Smooth muscle cell (in vitro differentiated cells): ENCODE measurements at regions not wholly inside any gene's neighbourhood (a gene's known extent, or its start where the extent isn't known, plus 50 kb on each side); places are given as distances from the start of the nearest gene placed in this dataset.

Experiments
- DNase-seq: peaks from one replicate; lab custom pipeline; 2025; ENCODE audit not compliant: unreplicated experiment; lab: John Stamatoyannopoulos, UW
- H2AFZ ChIP-seq: fragments of 200-600 bp; sonication (generic); 2 replicates; pipeline ENCODE4 v1.6.0; 2016; ENCODE audit warnings: antibody characterized with exemption, low read depth, mild to moderate bottlenecking
- H3F3A ChIP-seq: fragments of 200-600 bp; sonication (generic); 2 replicates; pipeline ENCODE4 v1.6.0; 2017; ENCODE audit warnings: antibody characterized with exemption, low read depth
- H3K27ac ChIP-seq: fragments of 200-600 bp; sonication (generic); 2 replicates; pipeline ENCODE4 v1.5.1; 2016; ENCODE audit warnings: low read depth, mild to moderate bottlenecking
- H3K27me3 ChIP-seq: fragments of 200-600 bp; sonication (generic); 2 replicates; pipeline ENCODE4 v1.6.1; 2016; ENCODE audit warnings: low read depth, mild to moderate bottlenecking
- H3K36me3 ChIP-seq: fragments of 200-600 bp; sonication (generic); 2 replicates; pipeline ENCODE4 v1.5.1; 2016; ENCODE audit warnings: low read depth
- H3K4me1 ChIP-seq: fragments of 200-600 bp; sonication (generic); 2 replicates; pipeline ENCODE4 v1.5.1; 2016; ENCODE audit warnings: low read depth
- H3K4me2 ChIP-seq: fragments of 200-600 bp; sonication (generic); 2 replicates; pipeline ENCODE4 v1.6.0; 2016; ENCODE audit warnings: mild to moderate bottlenecking
- H3K4me3 ChIP-seq: fragments of 200-600 bp; sonication (generic); 2 replicates; pipeline ENCODE4 v1.5.1; 2016; ENCODE audit warnings: mild to moderate bottlenecking
- H3K79me2 ChIP-seq: fragments of 200-600 bp; sonication (generic); 2 replicates; pipeline ENCODE4 v1.6.0; 2016; ENCODE audit warnings: low read depth, mild to moderate bottlenecking
- H3K9ac ChIP-seq: fragments of 200-600 bp; sonication (generic); 2 replicates; pipeline ENCODE4 v1.6.0; 2016; ENCODE audit warnings: low read depth
- H3K9me3 ChIP-seq: fragments of 200-600 bp; sonication (generic); replicated peaks from 2 replicates; pipeline ENCODE4 v1.5.1; 2016; ENCODE audit warnings: low read depth
- H4K20me1 ChIP-seq: fragments of 200-600 bp; sonication (generic); 2 replicates; pipeline ENCODE4 v1.6.0; 2016; ENCODE audit warnings: low read depth
- WGBS: methylation state at CpG from one replicate; pipeline ENCODE4 v1.1.7; 2016; ENCODE audit warnings: low lambda C conversion rate; 5-methylcytosine and 5-hydroxymethylcytosine counted together
- TF ChIP-seq, protein P1 (sequence below): fragments of 200-600 bp; sonication (generic); IDR thresholded peaks from 2 replicates; pipeline ENCODE4 v1.5.1; 2017; ENCODE audit warnings: borderline replicate concordance, mild to moderate bottlenecking, antibody characterized with exemption; ENCODE audit not compliant: insufficient read depth, poor library complexity, severe bottlenecking

- WGBS, result 94% methylated on average over 4 of the region's 4 CpGs
- Histone ChIP-seq H4K20me1 (no peaks in the 10 kb centered on the region), H3K9ac (no peak overlapping the region), H3K4me2 (no peak overlapping the region), H2AFZ (no peak overlapping the region), H3K4me3 (no peak overlapping the region), H3K9me3 (no peaks in the 10 kb centered on the region), H3F3A (no peaks in the 10 kb centered on the region), H3K27ac (no peak overlapping the region), H3K4me1 (no peaks in the 10 kb centered on the region), H3K79me2 (no peaks in the 10 kb centered on the region), H3K36me3 (no peaks in the 10 kb centered on the region), H3K27me3 (no peaks in the 10 kb centered on the region)
- DNase-seq, result no peak
- TF ChIP-seq, protein P1, sequence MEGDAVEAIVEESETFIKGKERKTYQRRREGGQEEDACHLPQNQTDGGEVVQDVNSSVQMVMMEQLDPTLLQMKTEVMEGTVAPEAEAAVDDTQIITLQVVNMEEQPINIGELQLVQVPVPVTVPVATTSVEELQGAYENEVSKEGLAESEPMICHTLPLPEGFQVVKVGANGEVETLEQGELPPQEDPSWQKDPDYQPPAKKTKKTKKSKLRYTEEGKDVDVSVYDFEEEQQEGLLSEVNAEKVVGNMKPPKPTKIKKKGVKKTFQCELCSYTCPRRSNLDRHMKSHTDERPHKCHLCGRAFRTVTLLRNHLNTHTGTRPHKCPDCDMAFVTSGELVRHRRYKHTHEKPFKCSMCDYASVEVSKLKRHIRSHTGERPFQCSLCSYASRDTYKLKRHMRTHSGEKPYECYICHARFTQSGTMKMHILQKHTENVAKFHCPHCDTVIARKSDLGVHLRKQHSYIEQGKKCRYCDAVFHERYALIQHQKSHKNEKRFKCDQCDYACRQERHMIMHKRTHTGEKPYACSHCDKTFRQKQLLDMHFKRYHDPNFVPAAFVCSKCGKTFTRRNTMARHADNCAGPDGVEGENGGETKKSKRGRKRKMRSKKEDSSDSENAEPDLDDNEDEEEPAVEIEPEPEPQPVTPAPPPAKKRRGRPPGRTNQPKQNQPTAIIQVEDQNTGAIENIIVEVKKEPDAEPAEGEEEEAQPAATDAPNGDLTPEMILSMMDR, result no peak
Observed at GRCh38 chr11:29755474-29755873, 261.4 kb downstream of the KCNA4 start.

DNA sequence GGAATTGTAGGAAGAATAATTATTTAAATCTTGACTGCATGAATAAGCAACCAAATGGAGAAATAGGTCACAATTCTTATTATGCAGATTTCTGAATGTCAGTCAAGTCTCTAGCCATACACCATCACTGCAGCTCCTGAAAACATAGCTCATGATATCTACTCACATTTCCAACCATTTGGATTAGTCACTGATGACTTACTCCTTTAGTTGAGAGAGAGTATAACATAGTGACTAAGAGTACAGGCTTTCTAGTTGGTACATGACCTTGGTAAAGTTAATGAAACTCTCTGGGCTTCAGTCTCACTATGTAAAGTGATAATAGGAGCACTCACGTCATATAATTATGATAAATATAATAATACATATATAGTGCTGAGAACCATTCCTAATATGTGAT lies 265.2 kb downstream of the KCNA4 start:
- Histone ChIP-seq H3K27ac (no peak overlapping the region), H3K9me3 (no peaks in the 10 kb centered on the region), H3K79me2 (no peaks in the 10 kb centered on the region), H3F3A (no peaks in the 10 kb centered on the region), H3K4me3 (no peak overlapping the region), H3K9ac (no peak overlapping the region), H3K27me3 (no peaks in the 10 kb centered on the region), H3K36me3 (no peaks in the 10 kb centered on the region), H2AFZ (no peak overlapping the region), H4K20me1 (no peaks in the 10 kb centered on the region), H3K4me2 (no peak overlapping the region), H3K4me1 (no peaks in the 10 kb centered on the region)
- WGBS, result 84% methylated on average over 1 of the region's 1 CpG
- DNase-seq, result no peak
- TF ChIP-seq, protein P1, result no peak

DNA sequence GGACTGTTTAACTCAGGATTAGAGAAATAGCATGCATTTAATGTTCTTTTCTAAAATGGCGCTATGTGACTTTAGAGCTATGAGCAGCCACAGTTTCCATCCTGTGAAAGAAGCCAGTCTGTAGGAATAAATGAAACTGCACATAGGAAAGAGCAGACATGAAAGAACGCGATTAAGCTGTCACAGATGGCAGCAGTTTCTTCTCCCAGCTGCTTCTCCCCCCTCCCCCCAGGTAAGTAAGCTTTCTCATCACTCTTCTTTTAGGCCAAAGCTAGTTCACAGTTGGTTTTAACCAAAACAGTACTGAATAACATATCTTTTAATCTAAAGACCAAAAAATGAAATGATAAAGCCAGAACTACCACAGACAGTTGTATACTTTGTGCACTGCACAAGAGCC lies 266.4 kb downstream of the KCNA4 start:
- Histone ChIP-seq H3K9ac (no peak overlapping the region), H2AFZ (no peak overlapping the region), H3K4me1 (no peaks in the 10 kb centered on the region), H3K9me3 (no peaks in the 10 kb centered on the region), H3K4me3 (no peak overlapping the region), H3K79me2 (no peaks in the 10 kb centered on the region), H4K20me1 (no peaks in the 10 kb centered on the region), H3K36me3 (no peaks in the 10 kb centered on the region), H3F3A (no peaks in the 10 kb centered on the region), H3K27me3 (no peaks in the 10 kb centered on the region), H3K27ac (no peak overlapping the region), H3K4me2 (no peak overlapping the region)
- 83% methylated on average over 3 of the region's 3 CpGs for WGBS
- no peak for DNase-seq
- TF ChIP-seq, protein P1, result no peak

- Histone ChIP-seq H3K36me3 (no peaks in the 10 kb centered on the region), H3K4me3 (no peak overlapping the region), H3K27me3 (no peaks in the 10 kb centered on the region), H3K9ac (no peak overlapping the region), H2AFZ (no peak overlapping the region), H3K9me3 (no peaks in the 10 kb centered on the region), H4K20me1 (no peaks in the 10 kb centered on the region), H3K27ac (no peak overlapping the region), H3K79me2 (no peaks in the 10 kb centered on the region), H3F3A (no peaks in the 10 kb centered on the region), H3K4me1 (no peaks in the 10 kb centered on the region), H3K4me2 (no peak overlapping the region)
- TF ChIP-seq, protein P1, result no peak
- no peak for DNase-seq
- 63% methylated on average over 1 of the region's 1 CpG for WGBS
Observed at GRCh38 chr11:29734287-29734686, 282.5 kb downstream of the KCNA4 start.
